Mammary epithelial cell (primary cell): ENCODE measurements at regions not wholly inside any gene's neighbourhood (a gene's known extent, or its start where the extent isn't known, plus 50 kb on each side); places are given as distances from the start of the nearest gene placed in this dataset.
"Not testable (repeated sequence)": the region's sequence is repeated elsewhere in the genome, so short reads cannot be mapped to it uniquely, and the experiment has no call there.

Source experiments
- CTCF ChIP-seq, 2 donors: IDR thresholded peaks in 1 of 2; conservative IDR thresholded peaks in 1 of 2; 2 replicates each; pipeline ENCODE4 v1.5.1; 2011 to 2012; ENCODE audit warnings: inconsistent platforms in 2 of 2, low read length in 2 of 2, mild to moderate bottlenecking in 2 of 2, control low read depth in 1 of 2, low read depth in 1 of 2; ENCODE audit not compliant: insufficient read depth in 1 of 2; ENCODE audit errors: extremely low read depth in 1 of 2
- EZH2 ChIP-seq: IDR thresholded peaks from 2 replicates; pipeline ENCODE4 v1.6.1; 2012; ENCODE audit warnings: low read length, inconsistent platforms, borderline replicate concordance

DNA sequence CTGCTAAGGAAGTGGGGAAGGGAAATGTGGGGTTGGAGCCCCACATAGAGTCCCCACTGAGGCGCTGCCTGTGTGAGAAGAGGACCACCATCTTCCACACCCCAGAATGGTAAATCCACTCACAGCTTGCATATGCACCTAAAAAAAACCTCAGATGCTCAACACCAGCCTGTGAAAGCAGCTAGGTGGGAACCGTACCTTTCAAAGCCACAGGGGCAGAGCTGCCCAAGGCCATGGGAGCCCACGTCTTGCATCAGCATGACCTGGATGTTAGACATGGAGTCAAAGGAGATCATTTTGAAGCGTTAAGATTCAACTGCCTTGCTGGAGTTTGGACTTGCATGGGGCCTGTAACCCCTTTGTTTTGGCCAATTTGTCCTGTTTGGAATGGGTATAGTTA lies 658.9 kb upstream of the TPTE start:
- TF ChIP-seq CTCF (conservative IDR thresholded peaks at IDR 0.05 in 1 of 2, IDR thresholded peaks at IDR 0.05 in 1 of 2; ENCODE audit: extremely low read depth in 1 of 2, insufficient read depth in 1 of 2, low read depth in 1 of 2, low read length in 2 of 2); EZH2: not testable (repeated sequence)
